Vagina (tissue), 2 donors: ENCODE measurements at regions not wholly inside any gene's neighbourhood (a gene's known extent, or its start where the extent isn't known, plus 50 kb on each side); places are given as distances from the start of the nearest gene placed in this dataset.

Source experiments
- CTCF ChIP-seq, 3 experiments: fragments of 450-650 bp in 2 of 3; fragments of 200-600 bp in 1 of 3; sonication (generic) in 1 of 3; IDR thresholded peaks; one replicate each; pipeline ENCODE4 v1.5.1; 2017 to 2019; ENCODE audit warnings: antibody characterized with exemption in 3 of 3, mild to moderate bottlenecking in 2 of 3, moderate library complexity in 2 of 3
- POLR2A ChIP-seq, 2 donors: fragments of 450-650 bp; IDR thresholded peaks; one replicate each; pipeline ENCODE4 v1.6.1; 2017; ENCODE audit warnings: antibody characterized with exemption in 2 of 2, mild to moderate bottlenecking in 2 of 2, moderate library complexity in 2 of 2
- POLR2AphosphoS5 ChIP-seq, 2 donors: sonication (generic); formaldehyde crosslinking; IDR thresholded peaks; one replicate each; pipeline ENCODE4 v1.9.0; 2017; ENCODE audit warnings: antibody characterized with exemption in 2 of 2, mild to moderate bottlenecking in 2 of 2, low read depth in 1 of 2; ENCODE audit not compliant: insufficient read depth in 1 of 2

DNA sequence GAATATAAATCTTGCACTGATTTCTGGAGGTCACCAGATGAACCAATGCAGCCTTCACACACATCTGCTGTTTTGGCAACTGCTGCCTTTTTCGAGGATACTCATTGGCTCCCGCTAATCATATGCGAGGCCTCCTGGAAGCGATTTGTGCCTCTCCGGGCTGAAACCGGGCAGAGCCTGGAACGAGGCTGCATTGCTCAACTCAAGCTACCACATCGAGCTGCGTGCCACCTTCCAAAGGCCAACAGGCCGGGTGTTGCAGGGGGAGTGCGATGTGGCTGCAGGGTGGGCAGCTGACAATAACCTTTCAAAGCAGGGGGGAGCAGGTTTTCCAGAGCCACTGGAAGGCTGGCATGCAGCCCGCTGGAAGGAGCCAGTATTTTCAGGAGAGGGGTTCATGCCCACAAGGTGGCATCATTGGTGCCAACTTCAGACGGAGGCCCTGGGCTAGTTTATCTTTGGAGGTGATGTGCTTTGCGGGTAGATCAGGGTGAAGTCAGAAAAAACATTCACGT lies 122.6 kb upstream of the IFNGR1 start:
- TF ChIP-seq POLR2A (IDR thresholded peaks at IDR 0.05) (no peak), CTCF (IDR thresholded peaks at IDR 0.05) (no peak), POLR2AphosphoS5 (IDR thresholded peaks at IDR 0.05; ENCODE audit: insufficient read depth in 1 of 2, low read depth in 1 of 2) (no peak)
